GM12864 (cell line): ENCODE measurements at regions not wholly inside any gene's neighbourhood (a gene's known extent, or its start where the extent isn't known, plus 50 kb on each side); places are given as distances from the start of the nearest gene placed in this dataset.

Experiments
- DNase-seq: peaks from one replicate; pipeline ENCODE4 v3.0.0-alpha.2; 2011; ENCODE audit warnings: low read depth
- H3K4me3 ChIP-seq: 2 replicates; pipeline ENCODE4 v1.5.1; 2011; ENCODE audit warnings: mild to moderate bottlenecking, low read depth, low read length, control low read depth
- TF ChIP-seq, protein P1 (sequence below): IDR thresholded peaks from 2 replicates; pipeline ENCODE4 v1.5.1; 2011; ENCODE audit warnings: low read depth, mild to moderate bottlenecking, moderate library complexity, low read length, control low read depth, inconsistent platforms; ENCODE audit errors: missing control alignments

DNA sequence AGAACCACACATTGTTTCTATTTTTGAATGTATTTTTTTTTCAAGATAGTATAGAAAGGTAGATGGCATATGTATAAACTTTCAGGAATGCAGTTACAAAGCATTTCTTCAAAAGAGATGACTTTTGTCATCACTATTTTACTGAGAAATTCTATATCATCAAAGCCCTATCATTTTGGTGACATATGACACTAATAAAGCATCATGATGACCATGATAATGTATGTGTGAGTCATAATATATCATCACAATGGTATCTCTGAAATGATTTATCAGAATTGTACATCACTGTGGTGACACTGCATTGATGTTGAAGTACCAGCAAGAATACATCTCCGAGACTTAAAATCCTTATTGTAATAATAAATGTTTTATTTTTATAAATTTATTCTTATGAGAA, 1740.8 kb downstream of the PCDH7 start:
- no peak for DNase-seq
- TF ChIP-seq, protein P1, sequence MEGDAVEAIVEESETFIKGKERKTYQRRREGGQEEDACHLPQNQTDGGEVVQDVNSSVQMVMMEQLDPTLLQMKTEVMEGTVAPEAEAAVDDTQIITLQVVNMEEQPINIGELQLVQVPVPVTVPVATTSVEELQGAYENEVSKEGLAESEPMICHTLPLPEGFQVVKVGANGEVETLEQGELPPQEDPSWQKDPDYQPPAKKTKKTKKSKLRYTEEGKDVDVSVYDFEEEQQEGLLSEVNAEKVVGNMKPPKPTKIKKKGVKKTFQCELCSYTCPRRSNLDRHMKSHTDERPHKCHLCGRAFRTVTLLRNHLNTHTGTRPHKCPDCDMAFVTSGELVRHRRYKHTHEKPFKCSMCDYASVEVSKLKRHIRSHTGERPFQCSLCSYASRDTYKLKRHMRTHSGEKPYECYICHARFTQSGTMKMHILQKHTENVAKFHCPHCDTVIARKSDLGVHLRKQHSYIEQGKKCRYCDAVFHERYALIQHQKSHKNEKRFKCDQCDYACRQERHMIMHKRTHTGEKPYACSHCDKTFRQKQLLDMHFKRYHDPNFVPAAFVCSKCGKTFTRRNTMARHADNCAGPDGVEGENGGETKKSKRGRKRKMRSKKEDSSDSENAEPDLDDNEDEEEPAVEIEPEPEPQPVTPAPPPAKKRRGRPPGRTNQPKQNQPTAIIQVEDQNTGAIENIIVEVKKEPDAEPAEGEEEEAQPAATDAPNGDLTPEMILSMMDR, result no peak
- H3K4me3 ChIP-seq, result no peak overlapping the region

DNA sequence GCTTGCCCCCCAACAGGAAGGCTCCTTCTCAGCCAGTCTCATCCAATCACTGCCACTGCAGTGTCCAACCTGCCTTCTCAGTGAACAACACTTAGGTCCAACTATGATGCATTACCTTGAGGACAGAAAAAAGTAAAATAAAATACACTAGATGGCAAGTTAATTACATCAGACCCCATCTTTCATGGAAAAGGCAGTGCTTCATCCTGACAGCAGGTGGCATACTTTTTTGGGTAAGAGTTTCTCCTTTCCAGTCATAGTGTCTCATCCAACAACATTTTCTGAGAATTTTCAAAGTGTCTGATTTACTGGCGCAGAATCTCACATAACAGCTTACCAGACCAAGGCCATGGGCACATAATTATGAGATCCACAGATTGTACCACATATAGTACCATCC, 1742.8 kb downstream of the PCDH7 start:
- no peak overlapping the region for H3K4me3 ChIP-seq
- no peak for DNase-seq
- TF ChIP-seq, protein P1, result peak; percentile 15

DNA sequence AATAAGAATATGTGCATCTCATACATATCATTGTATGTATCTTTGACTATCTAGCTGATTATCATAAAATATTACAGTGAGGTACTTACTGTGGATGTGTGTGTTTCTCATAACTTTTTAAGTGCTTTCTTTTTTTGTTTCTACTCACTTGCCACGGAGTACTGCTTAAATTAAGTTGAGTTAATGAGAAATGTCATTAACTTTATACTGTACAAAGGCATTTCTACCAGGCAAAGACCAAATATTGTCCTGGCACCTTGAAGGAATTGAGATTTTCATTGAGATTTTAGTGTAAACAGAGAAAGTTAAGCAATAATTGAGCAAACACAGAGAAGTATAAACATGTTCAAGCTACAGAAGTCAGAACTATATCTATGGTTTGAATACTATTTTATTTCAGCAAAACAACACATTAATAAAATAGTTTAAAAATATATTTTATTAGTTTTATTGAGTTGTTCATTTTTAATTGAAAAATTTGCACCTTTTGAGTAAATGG, 1750.0 kb downstream of the PCDH7 start:
- H3K4me3 ChIP-seq, result no peak overlapping the region
- TF ChIP-seq, protein P1, result no peak
- DNase-seq, result no peak

DNA sequence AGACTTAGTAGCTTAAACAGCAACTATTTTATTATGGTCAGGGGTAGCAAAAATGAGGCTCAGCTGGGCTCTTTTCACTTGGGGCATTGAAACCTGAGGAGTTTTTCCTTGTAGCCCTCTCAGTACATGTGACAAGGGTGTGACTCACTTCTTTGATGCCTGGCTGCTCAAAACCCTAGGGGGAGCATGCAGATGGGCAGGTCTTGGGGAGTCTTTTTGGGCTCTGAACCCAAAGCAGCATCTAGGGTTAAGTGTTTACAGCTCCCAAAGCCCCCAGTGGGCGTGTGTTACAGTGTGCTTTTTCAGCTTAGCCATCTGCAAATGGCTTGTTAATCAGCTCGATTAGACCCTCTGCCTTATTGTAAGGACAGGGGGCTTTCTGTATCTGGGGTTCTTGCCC, 1752.7 kb downstream of the PCDH7 start:
- H3K4me3 ChIP-seq, result no peak overlapping the region

DNA sequence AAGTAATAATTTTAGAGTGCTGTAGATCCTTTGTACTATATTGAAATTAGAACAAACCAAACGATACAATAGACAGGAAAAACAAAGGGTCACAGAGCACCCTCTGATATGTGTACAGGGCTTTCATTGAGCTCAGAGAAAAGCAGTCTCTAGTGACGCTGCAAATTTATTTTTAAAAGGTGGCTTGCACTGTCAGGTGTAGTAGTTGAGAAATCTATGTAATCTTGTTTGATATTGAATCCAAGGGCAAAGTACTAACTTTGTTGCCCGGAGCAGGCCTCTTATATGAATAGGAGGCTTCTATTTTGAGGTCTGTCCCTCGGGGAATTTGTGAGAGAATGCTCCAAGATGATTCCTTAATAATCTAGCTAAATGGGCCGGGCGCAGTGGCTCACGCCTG, 1755.5 kb downstream of the PCDH7 start:
- no peak overlapping the region for H3K4me3 ChIP-seq
- TF ChIP-seq, protein P1, result no peak
- DNase-seq, result no peak

More for the DNA sequence above, 1752.7 kb downstream of the PCDH7 start:
- TF ChIP-seq, protein P1, result no peak
- DNase-seq, result no peak

DNA sequence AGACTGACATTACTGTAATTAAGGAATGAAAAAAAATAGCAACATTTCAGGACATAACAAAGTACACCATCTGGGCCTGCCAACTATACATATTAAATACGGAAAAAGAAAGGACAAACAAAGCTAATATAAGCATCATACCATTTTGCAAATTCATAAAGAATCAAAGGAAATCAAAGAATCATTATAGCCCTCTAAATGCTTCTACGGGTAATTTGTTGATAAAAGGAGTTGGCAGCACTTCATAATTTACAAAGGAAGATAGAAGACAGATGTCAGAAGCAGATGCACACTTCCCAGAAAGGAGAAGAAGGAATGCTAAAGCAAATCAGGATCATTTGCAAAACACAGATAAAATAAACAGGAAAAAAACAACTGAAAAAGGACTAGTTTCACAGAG, 1757.3 kb downstream of the PCDH7 start:
- DNase-seq, result no peak
- H3K4me3 ChIP-seq, result no peak overlapping the region
- TF ChIP-seq, protein P1, result no peak

DNA sequence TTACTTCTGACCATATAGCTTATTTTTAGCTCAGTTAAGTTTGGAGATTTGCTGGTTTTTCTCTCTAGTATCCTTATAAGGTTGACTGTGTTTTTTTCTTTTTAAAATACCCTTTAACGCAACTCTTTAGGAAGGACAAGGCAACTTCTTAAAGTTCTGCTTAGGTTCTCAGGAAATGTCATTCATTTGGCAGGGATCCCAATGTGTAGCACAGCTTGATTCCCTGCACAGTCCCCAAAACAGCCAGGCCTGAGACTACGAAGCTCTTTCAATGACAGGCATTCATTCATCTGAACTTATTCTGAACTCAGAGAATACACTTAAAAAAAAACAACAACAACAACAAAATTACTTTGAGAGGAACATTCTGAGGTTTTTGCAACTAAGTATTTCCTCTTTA, 1765.8 kb downstream of the PCDH7 start:
- no peak for DNase-seq
- H3K4me3 ChIP-seq, result no peak overlapping the region
- TF ChIP-seq, protein P1, result no peak
